BE2C (cell line): ENCODE measurements at regions not wholly inside any gene's neighbourhood (a gene's known extent, or its start where the extent isn't known, plus 50 kb on each side); places are given as distances from the start of the nearest gene placed in this dataset.
A peak's percentile ranks its signal among the peaks of the same experiment; 100 is the strongest.

Experiments used
- DNase-seq: peaks from one replicate; pipeline ENCODE4 v3.0.0-alpha.2; 2020
- H3K27me3 ChIP-seq: fragments of 250-450 bp; sonication (Bioruptor Pico); 2 replicates; pipeline ENCODE4 v1.5.1; 2020; ENCODE audit warnings: mild to moderate bottlenecking
- H3K36me3 ChIP-seq: fragments of 250-450 bp; sonication (Bioruptor Pico); 2 replicates; pipeline ENCODE4 v1.5.1; 2020; ENCODE audit warnings: mild to moderate bottlenecking
- H3K4me1 ChIP-seq: fragments of 250-450 bp; sonication (Bioruptor Pico); 2 replicates; pipeline ENCODE4 v1.5.1; 2020
- H3K4me3 ChIP-seq: 2 replicates; pipeline ENCODE4 v1.5.1; 2011; ENCODE audit warnings: low read depth, low read length
- H3K9me3 ChIP-seq: fragments of 250-450 bp; sonication (Bioruptor Pico); 2 replicates; pipeline ENCODE4 v1.5.1; 2020
- CTCF ChIP-seq: IDR thresholded peaks from 2 replicates; pipeline ENCODE4 v1.5.1; 2012; ENCODE audit warnings: mild to moderate bottlenecking, low read depth, low read length

GRCh38 chr5:108681079-108681921 lies 66.4 kb upstream of the FER start:
- Histone ChIP-seq H3K27me3 (no peaks in the 10 kb centered on the region), H3K4me3 (no peak overlapping the region), H3K4me1 (no peaks in the 10 kb centered on the region), H3K36me3 (no peaks in the 10 kb centered on the region), H3K9me3 (no peaks in the 10 kb centered on the region)
- TF ChIP-seq CTCF: peak; percentile 96
- peak; percentile 39 for DNase-seq

- Histone ChIP-seq H3K36me3 (no peaks in the 10 kb centered on the region), H3K9me3 (no peaks in the 10 kb centered on the region), H3K4me1 (no peaks in the 10 kb centered on the region), H3K4me3 (no peak overlapping the region), H3K27me3 (no peaks in the 10 kb centered on the region)
- no peak for TF ChIP-seq CTCF
- DNase-seq: no peak
These were observed 69.6 kb upstream of the FER start for GRCh38 chr5:108678091-108678490.

GRCh38 chr5:108675736-108676135 lies 72.0 kb upstream of the FER start:
- DNase-seq: no peak
- H3K4me1 ChIP-seq: no peaks in the 10 kb centered on the region

GRCh38 chr5:108672639-108673038 lies 75.1 kb upstream of the FER start:
- Histone ChIP-seq H3K4me3 (no peak overlapping the region), H3K4me1 (no peaks in the 10 kb centered on the region), H3K36me3 (no peaks in the 10 kb centered on the region), H3K27me3 (no peaks in the 10 kb centered on the region), H3K9me3 (no peaks in the 10 kb centered on the region)
- no peak for TF ChIP-seq CTCF
- no peak for DNase-seq

More at GRCh38 chr5:108675736-108676135, 72.0 kb upstream of the FER start:
- Histone ChIP-seq H3K4me3 (no peak overlapping the region), H3K27me3 (no peaks in the 10 kb centered on the region), H3K9me3 (no peaks in the 10 kb centered on the region), H3K36me3 (no peaks in the 10 kb centered on the region)
- TF ChIP-seq CTCF: no peak

GRCh38 chr5:108670591-108671289 lies 77.0 kb upstream of the FER start:
- Histone ChIP-seq H3K27me3 (no peaks in the 10 kb centered on the region), H3K9me3 (no peaks in the 10 kb centered on the region), H3K4me1 (no peaks in the 10 kb centered on the region), H3K36me3 (no peaks in the 10 kb centered on the region), H3K4me3 (no peak overlapping the region)
- no peak for DNase-seq
- TF ChIP-seq CTCF: no peak

GRCh38 chr5:108669462-108669861 lies 78.2 kb upstream of the FER start:
- H3K4me3 ChIP-seq: no peak overlapping the region
- no peak for TF ChIP-seq CTCF
- no peak for DNase-seq
- H3K9me3 ChIP-seq: no peaks in the 10 kb centered on the region
- H3K27me3 ChIP-seq: no peaks in the 10 kb centered on the region
- H3K4me1 ChIP-seq: no peaks in the 10 kb centered on the region
- H3K36me3 ChIP-seq: no peaks in the 10 kb centered on the region
